Mucosa of gallbladder (tissue), 1 donor: ENCODE measurements at regions not wholly inside any gene's neighbourhood (a gene's known extent, or its start where the extent isn't known, plus 50 kb on each side); places are given as distances from the start of the nearest gene placed in this dataset.

ENCODE experiments used
- DNase-seq: peaks from one replicate; pipeline ENCODE4 v3.0.0-alpha.2; 2020; ENCODE audit warnings: low spot score
- donor health status: DM: no; HTN: no; CAD: no.

DNA sequence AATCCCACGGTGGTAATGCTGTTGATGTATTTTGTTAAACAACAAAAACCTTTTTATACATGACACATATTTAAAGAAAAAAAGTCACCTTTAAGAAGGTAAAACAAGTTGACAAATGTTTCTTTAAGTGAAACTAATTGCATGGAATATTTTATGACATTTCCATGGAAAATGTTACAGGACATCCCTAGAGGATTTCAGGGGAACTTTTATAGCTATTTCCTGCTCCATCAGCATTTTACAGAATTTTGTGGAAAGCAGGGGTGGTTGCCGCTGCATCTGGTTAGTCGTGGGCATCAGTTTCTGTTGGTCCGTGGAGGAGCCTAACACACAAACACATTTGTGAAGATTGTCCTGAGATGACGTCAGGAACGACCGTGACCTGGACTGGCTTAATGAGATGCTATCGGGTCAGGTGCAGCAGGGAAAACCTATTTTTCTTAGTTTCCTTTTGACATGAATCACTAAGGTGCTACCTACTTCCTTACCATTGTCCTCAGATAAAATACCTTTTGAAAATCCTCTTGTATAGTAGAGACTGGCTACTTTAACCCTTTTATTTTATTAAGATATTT, 305.1 kb downstream of the MAP2K6 start:
- no peak for DNase-seq

DNA sequence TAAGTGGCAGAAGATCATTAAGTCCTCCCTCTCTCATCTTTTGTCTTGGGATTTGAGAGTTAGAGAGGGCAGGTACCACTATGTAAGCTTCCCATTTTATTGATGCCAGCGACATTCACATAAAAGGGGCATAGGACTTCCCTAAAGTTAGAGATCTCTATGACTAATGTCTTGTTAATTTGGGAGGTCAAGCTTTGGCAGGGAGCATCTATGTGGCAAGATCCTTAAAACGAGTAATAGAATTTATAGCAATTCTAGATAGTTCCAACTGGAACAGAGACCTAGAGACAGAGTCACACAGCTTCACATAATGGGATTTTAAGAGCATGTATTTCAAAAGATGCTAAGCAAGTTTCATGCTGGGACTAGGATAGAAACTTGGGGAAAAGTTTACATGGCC, 308.0 kb downstream of the MAP2K6 start:
- DNase-seq = no peak

DNA sequence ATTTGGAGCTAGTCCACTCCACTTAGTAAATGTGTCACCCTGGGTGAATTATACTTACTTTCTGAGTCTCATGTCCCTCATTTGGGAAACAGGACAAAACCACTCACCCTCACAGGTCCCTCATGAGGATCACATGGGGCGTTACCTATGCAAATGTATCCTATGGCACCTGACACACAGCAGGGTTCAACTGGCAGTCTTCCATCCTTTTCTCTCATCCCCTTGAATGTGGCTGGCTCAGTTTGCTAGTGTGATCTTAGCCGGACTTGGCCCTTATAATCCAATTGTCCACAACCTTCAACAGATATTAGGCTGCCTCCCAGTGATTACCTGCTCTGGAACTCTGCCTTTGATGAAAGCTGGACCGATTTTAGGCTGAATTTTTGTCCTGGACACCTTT, 308.8 kb downstream of the MAP2K6 start:
- DNase-seq = no peak

DNA sequence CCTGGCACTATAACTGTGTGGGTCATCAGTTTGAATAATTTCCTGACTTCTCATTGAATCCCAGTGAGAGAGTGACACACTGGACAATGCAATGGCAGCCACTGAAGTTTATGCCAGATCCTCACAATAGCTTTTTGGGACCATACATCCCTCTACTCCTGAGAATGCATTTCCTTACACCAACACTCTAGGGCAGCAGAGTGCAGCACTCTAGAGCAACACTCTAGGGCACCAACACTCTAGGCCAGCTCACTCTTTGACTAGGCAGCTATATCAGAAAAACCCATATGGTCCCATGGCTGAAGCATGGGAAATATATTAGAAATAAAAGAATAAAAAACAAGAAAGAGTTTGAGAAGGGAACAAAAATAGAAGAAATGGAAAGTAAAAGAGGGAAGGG, 309.2 kb downstream of the MAP2K6 start:
- no peak for DNase-seq

DNA sequence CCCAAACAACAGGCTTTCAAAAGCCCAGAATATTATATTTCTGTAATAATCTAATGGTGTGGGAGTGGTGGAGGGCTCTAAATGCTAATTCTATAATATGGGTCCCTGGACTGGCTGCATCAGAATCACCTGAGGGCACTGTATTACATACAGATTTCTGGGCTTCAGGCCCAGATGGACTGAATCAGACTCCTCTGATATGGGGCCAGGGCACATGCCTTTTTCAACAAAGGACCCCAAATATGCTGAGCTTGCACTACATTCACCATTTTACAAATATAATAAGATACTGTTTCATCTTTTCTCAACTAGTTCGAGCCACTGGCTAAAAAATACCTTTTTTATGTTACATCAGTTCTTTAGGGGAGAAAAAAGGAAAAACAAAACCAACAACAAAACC, 309.7 kb downstream of the MAP2K6 start:
- DNase-seq = no peak

DNA sequence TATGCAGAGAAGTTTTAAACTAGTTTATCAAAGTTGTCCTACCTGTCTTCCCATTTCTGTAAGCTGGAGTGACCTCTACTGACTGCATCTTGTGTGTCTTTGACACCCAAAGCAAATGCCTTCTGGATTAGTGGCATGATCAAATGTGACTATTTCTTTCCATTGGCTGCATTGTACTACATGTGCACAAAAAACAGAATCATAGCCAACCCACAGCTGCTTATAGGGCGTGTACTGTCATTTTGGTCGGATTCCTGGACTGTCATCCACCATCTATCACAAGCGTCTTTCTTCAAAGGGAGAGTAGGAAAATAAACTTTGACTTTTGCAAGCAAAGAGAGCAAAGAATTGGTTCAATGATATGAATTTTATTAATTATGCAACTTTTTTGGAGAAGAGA, 310.6 kb downstream of the MAP2K6 start:
- no peak for DNase-seq

DNA sequence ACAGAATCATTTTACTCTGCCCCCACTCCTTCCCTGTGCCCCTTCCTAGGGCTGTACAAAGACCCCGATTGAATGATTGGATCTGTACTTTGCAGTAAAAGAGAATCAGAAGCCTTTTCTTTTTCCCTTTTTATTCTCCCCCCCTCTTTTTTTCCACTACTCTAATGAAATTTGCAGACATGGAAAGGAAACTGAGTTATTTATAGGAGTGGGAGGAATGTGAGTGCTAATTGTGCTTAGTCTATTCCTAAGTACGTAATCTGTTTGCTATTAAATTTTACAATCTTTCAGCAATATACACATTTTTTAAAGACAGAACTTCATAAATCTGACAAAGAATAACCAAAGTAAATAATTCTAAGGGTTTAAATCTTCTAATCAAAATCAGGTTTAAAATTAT, 314.3 kb downstream of the MAP2K6 start:
- no peak for DNase-seq

DNA sequence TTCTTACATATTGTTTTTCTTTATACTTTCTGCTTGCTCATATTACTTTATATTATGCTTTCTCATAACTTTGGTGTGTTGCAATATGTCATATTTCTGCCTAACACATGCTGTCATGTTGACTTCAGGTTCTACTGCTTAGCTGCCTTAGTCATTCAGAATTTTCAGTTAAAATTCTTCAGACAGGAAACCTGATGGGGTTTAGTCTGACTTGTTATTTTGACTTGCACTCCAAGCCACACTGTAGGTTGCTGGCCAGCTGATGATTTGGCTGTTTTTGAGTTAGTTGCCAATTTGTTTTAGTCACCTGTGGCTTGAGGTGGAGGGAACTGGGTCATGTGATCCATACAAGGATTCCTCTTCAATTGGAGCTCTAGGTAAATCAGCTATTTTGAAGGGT, 315.4 kb downstream of the MAP2K6 start:
- no peak for DNase-seq

DNA sequence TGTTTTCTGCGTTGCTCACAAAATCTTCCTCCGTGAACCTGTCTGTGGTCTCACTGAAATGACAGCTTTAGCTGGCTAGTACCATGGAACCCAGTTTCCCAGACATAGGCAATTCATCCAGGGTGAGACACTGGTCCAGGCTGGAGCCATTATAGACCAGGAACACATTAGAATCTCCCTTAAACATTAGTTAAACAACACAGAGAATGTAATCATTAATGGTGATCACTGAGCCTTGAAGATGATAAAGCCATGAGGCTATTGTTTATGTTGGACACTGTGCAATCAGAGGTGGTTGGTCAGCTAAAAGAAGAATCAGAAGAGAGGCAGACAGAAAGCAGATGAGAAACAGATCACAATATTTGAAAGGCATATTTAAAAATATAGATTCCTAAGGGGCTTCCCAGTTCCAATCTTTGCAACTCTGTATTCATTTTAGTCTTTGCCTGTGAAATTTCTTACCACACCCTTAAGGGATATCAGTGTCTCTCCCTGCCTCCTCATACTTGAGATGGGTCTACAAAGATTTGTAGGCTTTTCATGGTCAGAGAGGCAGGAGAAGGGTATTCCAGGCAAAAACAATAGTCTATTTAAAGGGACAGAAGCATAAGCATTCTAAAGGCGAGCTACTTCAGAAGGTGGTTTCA, 317.9 kb downstream of the MAP2K6 start:
- DNase-seq = no peak

DNA sequence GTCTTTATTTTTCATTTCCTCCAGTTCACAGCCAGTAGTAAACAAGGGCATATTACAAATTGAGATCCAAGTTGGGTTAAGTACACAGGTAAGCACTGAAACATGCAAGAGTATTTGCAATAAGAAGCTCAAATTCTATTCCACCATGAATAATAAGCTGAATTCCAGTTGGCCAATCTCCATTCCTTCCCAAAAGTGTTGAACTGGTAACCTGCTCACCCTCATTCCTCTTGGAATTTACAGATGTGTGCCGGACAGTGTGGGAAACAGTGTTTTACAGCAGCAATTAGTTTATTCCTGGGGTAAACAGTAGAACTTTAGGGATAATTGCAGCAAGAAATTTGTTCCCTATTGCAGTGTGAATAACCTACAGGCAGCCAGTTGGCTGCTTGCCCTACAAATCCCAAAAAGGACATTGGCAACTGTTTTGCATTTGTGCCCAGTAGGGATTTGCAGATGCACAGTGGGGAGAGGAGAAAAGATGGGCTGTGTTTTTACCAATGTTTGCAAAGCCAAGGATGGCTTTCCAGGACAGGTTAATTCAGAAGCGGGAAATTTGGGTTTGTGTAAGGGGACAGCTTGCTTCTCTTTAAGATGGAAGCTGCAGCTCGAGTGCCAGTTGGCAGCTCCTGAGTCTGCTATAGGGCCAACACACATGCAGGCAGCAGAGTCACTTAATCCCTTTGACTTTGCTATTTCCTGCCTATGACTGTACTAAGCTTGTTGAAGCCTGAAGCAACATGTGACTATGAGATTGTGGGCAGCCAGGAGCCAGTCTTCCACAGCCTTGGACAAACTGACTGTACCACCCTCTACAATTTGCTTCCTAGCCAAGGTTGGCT, 318.9 kb downstream of the MAP2K6 start:
- DNase-seq = no peak

DNA sequence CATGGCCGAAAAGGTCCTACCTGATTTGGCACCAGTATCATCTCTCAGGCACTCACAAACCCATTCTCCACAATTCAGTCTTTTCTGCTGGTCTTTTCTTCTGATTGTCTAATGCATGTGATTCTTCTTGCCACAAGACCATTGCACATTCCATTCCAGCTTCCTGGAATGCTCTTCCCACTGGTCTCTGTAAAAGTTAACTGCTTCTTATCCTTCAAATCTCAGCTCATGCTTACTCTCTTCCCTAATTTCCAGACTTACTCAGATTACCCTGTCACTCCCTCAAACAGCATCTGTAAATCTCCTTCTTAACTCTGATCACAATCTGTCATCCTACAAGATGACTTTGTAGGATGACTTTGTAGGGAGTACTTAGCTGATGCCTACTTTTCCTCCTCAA, 320.2 kb downstream of the MAP2K6 start:
- DNase-seq = no peak

DNA sequence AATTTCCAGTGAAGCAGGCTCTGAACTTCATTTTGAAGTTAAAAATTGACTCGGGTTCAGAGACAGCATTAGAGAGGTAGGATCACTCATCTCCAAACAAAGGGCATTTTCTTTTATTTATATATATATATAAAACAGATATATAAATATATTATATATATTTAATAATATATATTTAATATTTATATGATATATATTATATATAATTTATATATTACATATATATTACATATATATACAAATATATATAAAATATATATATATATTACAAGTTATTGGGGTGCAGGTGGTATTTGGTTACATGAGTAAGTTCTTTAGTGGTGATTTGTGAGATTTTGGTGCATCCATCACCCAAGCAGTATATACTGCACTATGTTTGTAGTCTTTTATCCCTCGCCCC, 320.8 kb downstream of the MAP2K6 start:
- no peak for DNase-seq

DNA sequence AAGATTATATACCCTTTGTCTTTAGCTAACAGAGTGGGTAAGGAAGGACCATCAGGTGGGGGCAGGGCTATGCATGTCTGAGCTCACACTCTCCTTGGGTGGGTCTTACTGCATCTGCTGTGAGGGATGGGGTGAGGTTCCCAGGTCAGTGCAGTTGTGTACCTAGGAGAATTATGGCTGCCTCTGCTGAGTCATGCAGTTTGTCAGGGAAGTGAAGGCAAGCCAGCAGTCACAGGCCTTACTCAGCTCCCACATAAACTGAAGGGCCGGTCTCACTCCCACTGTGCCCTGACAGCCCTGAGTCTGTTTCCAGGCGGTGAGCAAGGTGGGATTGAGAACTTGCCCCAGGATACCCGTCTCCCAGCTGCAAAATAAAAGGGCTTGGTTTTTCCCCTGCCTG, 328.6 kb downstream of the MAP2K6 start:
- no peak for DNase-seq

DNA sequence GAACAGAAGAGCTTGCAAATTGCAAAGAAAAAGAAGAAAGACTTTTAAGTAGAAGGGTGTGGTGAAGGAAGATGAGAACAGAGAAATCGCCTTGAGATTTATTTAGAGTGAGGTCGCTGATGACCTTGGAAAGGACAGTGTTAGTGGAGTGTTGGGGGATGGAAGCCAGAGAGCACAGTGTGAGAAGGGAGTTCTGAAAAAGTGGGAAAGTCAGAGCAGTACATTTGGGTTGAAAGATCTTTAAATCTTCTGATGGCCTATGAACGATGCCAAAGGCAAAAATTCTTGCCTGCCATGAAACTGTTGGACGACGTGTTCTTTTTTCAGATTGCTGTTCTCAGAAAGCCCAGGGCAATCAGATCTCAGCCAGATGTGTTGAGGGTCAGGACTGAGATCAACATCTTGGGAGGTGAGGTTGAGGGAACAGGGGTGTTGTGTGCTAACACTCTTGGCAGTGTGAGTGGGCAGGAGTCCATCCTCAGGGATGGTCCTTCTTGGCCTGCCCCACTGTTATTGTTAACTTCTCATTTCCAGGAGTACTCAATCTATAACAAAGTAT, 330.1 kb downstream of the MAP2K6 start:
- DNase-seq = no peak

DNA sequence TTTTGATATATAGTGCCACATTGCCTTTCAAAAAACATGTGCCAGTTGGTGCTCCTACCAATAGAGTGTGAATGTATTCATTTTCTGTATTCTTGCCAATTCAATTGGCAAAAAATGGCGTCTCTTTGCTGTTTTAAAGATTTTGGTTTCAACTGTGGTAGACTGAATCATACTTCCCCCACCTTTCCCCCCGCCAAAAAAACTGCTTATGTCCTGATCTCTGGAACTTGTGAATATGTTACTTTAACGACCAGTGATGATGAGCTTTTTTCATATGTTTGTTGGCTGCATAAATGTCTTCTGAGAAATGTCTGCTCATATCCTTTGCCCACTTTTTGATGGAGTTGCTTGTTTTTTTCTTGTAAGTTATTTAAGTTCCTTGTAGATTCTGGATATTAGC, 325.1 kb upstream of the KCNJ16 start:
- DNase-seq = no peak

DNA sequence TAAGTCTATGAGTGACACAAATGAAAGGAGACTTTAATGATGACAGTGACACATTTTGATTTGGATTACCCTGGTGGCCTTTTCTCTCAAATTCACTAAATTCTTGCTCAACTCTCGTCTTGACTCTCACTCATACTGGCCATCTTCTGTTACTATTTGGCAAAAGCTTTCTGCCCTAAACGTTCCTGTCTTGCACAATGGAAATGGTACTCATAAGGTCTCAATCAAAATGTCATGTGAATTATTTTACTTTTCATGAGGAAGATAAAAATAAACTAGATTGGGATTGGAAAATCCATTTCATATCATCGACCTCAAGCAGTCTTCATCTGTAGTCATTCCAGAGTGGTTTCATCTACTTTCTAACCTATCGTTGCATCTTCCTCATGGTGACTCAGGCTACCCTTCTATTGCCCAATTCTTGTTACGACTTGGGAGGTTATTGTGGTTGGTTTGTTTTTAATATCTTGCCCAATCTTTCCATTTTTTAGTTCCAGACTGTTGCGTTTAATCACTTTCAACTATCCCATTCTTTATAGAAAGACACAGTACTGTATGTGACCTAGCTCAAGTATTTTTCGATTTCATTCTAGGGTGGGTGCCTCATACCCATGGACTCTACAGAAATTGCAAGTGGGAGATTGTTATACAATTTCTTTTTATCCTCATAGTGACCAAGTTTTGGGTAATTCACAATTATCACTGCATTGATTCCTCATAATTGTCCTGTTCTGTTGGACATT, 317.2 kb upstream of the KCNJ16 start:
- DNase-seq = no peak

DNA sequence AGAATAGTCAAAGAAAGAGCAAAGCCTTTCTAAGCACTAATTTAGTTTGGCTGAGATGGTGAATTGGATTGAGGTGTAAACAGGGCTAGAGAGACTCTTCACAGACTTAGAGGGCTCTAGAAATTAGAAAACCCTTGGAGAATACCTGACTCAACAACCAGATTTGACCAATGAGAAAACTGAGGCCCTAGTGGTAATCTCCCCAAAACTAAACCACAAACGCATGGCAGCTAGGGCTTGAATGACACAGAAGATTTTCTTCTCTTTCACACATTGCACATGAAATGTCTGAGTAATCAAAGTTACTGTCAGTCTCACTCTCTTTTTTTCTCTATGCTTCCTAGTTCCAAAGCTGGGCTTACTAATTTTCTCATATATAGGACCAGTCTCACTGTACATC, 314.5 kb upstream of the KCNJ16 start:
- DNase-seq = no peak

DNA sequence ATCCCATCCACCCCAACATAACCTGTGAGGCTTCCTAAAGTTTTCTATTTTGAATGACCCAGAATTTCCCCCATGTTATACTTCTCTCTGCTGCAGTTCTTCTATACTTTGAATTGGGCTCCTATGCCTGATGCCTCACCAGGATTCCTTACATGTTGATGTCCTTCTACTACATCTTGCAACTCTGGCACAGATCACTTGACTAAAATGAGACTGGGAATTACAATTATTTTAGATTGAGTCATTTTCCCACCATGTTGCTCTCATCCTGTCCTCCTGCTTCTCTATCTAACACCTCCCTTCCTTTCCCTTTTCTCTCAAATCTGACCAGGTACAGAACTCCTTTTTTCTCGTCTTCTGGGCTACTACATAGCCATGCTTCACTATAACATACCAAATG, 314.0 kb upstream of the KCNJ16 start:
- no peak for DNase-seq

DNA sequence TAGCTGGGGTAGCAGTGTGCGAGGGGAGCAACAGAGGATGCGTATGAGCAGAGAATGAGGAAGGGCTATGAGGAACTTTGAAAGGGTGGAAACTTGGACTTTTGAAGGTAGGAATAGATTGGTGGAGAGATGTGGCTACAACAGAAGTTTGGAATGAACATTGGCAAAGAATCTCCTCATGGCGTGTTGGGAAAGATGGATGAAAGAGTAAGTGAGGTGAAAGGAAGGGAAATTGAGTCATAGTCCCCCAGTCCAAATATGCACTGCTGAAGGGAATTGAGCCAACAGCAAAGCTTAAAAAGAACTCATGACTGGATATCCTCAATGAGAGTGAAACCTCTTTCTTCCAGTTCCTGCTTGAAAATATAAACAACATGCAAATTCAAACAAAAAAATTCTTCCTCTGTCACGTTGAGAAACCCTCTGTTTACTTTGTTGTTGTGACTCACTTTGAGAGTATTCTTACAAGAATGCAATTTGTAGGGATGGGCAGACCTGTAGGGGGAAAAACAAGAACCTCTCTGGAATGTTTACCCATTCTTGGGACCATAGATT, 313.2 kb upstream of the KCNJ16 start:
- no peak for DNase-seq

DNA sequence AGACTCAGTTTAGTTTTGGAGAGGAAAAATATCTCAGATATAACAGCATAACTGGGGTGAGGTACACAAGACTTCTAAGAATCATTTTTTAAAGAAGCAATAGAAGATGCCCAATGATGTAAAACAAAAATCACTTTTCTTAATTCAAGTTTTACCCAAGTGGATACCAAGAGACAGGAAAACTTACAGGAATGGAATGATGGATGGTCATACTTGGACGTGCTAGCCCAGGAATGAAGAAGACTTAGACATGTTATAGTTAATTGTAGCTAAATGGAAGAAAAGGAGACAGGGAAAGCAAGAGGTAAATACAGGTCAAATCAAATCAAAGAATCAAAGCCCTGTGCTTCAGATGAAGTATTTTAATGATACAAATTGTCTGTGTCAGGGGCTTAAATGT, 312.7 kb upstream of the KCNJ16 start:
- no peak for DNase-seq

DNA sequence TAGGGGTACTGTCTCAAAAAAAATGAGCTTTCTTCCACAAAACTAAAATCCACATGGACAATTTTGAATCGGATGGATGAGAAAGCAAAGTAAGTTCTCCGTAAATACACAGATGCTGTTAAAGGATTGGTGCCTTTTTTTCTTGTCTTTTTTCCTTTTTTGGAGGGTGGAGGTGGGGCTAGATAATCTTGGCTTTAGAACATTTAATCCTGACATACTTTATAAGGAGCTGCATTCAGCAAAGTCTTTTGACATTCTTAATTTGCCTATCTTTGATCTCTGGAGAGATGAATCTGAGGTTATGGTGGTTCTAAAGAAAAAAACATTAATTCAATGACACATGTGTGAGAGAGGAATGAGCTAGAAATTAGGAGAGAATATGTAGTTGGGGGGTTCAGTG, 312.3 kb upstream of the KCNJ16 start:
- no peak for DNase-seq

DNA sequence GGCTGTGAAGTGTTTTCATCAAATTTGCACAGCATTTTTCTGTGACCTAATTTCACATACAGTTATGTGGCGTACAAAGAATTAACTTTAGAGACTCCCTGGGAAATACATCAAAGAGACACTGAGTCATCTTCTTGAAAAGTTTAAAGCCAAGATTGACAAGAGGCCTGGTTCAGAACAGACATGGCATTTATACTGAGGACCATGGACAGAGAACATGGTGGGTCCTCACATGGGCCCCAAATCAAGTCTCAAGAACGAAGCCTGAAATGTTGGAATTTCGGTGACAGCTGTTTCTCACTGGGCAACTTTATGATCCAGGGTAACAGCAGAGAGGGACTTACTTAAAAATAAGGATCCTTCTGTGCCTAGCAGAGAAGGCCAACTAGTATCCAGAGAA, 311.5 kb upstream of the KCNJ16 start:
- DNase-seq = no peak
